HG02970 (cell line): ENCODE measurements at regions not wholly inside any gene's neighbourhood (a gene's known extent, or its start where the extent isn't known, plus 50 kb on each side); places are given as distances from the start of the nearest gene placed in this dataset.
"Not testable (repeated sequence)": the region's sequence is repeated elsewhere in the genome, so short reads cannot be mapped to it uniquely, and the experiment has no call there.

ENCODE experiments used
- ATAC-seq: cut with Tn5 transposase; IDR thresholded peaks from one replicate; pipeline ENCODE4 v1.9.1; 2021; ENCODE audit warnings: mild to moderate bottlenecking, moderate library complexity, moderate number of reproducible peaks; ENCODE audit not compliant: unreplicated experiment, low FRiP score

DNA sequence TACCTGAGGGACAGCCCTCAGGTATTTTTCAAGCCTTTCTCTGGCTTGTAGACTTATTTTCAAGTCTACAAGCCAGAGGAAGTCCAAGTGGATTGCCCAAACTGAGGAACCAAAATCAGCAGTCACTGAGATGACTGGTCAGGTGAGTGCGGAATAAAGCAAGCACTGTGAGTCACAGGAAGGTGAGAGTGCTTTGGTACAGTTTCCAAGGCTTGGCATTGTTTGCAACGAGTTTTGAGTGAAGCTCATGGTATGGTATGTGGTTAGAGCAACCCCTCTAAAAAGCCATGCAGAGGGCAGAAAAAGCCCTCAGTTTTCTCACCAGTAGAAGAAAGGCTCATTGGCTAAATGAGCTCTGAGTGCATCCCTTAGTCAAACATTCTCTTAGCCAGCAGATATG is 112.8 kb upstream of the EOLA2 start:
- ATAC-seq = no peak

- ATAC-seq = no peak
Observed at GRCh38 chrX:150052226-150052625, 113.9 kb upstream of the EOLA2 start.

DNA sequence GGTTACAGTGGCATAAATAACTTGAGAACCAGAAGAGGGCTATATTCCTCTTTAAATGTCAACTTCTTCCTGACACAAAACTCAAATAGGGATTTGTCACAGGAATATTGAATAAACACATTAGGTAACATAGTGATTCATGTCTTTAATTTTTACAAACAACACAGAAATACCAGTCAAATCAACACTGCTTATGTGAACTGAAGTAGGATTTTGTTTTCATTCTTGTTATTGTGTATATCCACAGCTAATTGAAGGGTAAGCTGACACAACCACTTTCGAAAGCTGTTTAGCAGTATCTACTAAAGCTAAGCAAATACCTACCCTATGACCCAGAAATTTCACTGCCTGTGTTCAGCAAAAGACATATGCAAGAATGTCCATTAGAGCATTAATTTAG is 120.4 kb upstream of the EOLA2 start:
- no peak for ATAC-seq

DNA sequence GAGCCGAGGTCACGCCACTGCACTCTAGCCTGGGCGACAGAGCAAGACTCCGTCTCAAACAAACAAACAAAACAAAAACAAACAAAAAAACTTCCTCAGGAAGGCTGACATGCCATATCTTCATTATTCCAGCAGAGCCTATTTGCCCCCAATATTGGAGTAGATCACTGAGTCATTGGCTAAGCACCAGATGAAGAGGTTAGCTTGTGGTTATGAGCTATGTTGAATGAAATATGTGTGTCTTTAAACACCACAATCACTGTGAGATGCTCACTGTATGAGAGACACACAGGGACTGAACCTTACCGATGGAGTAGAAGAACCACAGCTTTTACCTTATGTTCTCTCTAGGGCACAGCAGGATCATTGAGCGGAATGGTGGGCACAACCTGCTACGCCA is 122.1 kb upstream of the EOLA2 start:
- no peak for ATAC-seq

GRCh38 chrX:150062292-150063137 is 124.2 kb upstream of the EOLA2 start:
- no peak for ATAC-seq

DNA sequence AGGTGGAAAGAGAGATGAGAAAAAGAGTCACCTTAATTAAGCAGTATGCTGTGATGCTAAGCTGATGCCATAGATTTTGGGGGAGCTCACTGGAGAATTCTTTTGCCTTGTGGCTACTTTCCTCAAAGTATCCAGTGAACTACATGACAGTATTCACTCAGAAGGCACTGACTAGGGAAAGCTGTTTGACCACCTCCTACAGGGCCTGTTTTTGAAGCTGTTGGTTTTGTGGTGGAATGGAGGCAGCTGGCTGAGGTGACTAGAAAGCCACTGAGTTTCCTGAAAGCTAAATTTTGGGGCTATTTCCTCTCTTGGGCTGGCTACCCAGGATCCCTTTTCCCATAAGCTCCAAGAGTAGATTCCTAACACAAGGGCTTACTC is 124.8 kb upstream of the EOLA2 start:
- ATAC-seq = no peak

DNA sequence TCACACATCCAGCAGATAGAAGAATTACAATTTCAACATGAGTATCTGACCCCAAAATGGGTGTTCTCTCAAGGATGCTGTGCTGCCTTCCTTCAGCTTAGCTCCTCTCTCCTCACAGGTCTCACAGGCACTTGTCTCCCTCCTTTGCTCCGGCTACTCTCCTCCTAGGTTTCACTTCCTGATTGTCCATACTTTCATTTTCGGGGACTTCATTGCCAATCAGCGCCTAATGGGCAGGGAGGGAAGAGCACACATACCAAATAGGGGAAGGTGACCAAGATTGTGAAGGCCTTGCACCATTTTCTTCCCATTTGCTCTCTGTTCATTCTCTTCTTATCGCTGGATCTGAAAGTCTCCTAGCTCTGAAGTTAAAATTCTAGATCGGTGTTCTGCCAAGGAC is 125.4 kb upstream of the EOLA2 start:
- ATAC-seq = no peak

DNA sequence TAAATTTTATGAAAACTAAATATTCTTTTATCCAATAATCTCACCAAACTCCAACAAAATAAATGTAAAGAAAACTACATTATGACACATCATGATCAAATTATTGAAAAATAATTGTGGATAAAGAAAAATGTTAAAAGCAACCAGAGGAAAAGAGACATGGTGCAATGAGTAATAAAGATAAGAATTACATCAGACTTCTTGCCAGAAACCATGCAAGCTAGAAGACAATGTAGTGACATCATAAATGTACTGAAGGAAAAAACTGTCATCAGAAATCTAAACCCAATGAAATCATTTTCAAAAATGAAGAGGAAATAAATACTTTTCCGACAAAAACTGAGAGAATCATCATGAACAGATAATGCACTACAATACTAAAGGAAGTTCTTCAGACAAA is 135.9 kb upstream of the EOLA2 start:
- no peak for ATAC-seq

GRCh38 chrX:150080497-150080896 is 142.2 kb upstream of the EOLA2 start:
- no peak for ATAC-seq

DNA sequence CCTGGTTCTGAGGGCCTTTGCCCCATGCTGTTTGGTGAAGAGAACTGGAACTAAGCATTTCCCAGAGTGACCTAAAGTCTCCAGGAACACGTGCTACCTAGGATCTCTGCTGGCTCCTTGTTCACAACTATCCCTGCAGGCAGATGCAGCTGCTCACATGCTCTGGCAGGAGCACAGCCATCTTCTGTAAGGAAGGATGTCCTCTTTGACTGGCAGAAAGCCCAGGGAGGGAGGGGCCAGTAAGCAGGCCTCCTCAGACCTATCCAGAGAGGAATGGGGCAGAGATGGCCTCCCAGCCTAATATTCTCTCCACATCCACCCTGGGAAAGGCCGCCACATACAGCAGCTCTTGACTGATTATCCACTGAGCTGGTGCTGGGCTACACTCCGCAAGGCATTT is 142.8 kb upstream of the EOLA2 start:
- no peak for ATAC-seq

- ATAC-seq = no peak
Observed at GRCh38 chrX:150084496-150085229, 146.4 kb upstream of the EOLA2 start.

DNA sequence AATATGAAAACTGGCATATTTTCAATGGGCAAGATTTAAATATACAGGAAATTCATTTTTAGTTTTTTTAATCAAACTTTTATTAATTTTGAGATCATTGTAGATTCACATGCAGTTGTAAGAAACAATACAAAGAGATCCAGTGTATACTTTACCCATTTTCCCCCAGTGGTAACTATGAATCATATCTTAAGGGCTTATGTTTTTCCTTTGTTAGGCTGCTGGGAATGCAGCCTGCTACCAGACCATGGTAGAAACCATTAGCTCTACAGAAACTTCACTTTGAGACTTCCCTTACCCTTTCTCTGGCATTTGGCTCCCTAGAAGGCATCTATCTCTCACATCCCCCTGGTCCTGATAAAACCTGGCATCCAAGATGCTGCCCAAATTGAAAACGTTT is 147.6 kb upstream of the EOLA2 start:
- no peak for ATAC-seq

- ATAC-seq = no peak
Observed at GRCh38 chrX:150086371-150086770, 148.1 kb upstream of the EOLA2 start.

- ATAC-seq = no peak
Observed at GRCh38 chrX:150087612-150088011, 149.3 kb upstream of the EOLA2 start.

GRCh38 chrX:150088042-150088441 is 149.8 kb upstream of the EOLA2 start:
- no peak for ATAC-seq

DNA sequence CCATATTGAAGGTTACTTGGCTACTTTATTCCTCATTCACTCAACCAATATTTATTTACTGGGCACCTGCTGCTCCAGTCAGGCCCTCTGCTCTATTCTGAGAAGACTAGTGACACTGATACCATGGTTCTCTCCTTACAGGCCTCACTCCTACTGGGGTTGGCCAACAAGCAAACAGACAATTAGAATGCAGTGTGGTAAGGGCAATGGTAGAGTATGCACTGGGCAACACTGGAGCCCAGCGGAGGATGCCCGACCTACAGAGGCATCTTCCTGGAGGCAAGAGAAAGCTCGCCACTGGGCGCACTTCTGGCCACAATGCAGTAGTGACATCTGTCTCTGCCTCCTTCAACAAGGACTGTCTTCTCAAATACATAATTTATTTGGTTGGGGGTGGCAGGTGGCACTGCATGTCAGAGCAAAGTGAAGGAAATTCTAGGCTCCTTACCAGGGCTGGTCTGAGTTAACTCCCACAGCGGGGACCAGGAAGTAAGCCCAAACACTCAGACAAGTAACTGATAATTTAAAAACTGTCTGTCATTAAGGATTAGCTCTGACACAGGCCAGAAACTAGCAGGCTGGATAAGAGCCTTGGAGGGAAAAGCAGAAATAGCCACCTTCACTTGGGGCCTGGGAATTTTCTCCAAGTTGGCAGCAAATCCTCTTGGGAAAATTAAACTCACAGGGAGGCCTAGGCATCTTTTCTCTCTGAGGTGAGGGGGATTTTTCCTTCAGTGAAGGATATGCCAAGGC is 150.7 kb upstream of the EOLA2 start:
- no peak for ATAC-seq

DNA sequence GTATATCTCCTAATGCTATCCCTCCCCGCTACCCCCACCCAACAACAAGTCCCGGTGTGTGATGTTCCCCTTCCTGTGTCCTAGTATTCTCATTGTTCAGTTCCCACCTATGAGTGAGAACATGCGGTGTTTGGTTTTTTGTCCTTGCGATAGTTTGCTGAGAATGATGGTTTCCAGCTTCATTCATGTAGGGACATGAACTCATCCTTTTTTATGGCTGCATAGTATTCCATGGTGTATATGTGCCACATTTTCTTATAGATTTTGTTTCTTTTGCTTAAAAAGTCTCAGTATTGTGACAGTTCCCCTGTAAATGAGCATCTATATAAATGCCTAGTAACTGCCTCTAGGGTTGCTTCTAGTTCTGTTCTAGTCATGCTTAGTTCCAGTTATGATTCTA is 153.0 kb upstream of the EOLA2 start:
- not testable (repeated sequence) for ATAC-seq

- no peak for ATAC-seq
Observed at GRCh38 chrX:150092549-150092948, 154.3 kb upstream of the EOLA2 start.

DNA sequence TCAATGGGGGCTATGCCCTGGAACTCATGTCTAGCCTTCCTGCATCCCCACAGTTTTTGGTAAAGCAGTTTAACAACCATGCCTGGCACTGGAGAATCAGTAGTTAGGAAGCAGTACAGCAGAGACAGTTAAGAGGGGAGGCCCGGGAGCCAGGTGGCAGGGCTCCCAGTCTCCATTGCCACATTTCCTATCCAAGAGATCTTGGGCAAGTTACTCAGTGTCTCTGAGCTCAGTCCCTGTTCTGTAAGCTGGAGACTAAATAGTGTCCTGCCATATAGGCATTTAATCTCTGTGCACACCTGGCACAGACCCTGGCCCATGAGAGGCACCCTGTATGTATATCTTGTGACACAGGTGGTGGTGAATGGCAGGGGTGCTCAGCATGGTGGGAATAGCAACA is 156.1 kb upstream of the EOLA2 start:
- ATAC-seq = no peak

DNA sequence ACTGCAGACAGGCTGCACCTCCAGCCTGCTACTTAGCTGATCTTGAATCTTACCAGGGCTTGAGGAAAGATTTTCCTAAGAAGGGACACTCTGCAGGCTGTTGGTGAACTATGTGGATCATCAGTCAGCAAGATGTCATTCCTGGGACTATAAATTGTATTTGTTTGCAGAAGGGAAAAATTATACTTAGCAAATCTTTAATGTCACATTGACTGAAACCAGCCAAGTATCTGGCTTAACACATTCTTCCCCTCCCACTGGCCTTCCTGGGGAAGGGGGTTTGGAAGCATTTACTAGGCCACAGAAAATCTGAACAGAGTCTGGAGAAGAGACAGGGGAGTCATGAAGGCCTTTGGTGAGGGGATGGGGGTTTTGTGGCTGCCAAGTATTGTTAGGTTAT is 156.7 kb upstream of the EOLA2 start:
- ATAC-seq = no peak

- ATAC-seq = no peak
Observed at GRCh38 chrX:150099316-150099715, 161.0 kb upstream of the EOLA2 start.
